GM18508 (cell line): ENCODE measurements at regions not wholly inside any gene's neighbourhood (a gene's known extent, or its start where the extent isn't known, plus 50 kb on each side); places are given as distances from the start of the nearest gene placed in this dataset.

Source experiments
- ATAC-seq: cut with Tn5 transposase; IDR thresholded peaks from one replicate; pipeline ENCODE4 v1.9.1; 2021; ENCODE audit warnings: moderate number of reproducible peaks; ENCODE audit not compliant: insufficient read depth, unreplicated experiment

- ATAC-seq: no peak
Measured at GRCh38 chr14:29255692-29256091, 489.1 kb downstream of the FOXG1 start.

- ATAC-seq: no peak
Measured at GRCh38 chr14:29262979-29263378, 496.4 kb downstream of the FOXG1 start.

- ATAC-seq: no peak
Measured at GRCh38 chr14:29264865-29265264, 498.3 kb downstream of the FOXG1 start.

GRCh38 chr14:29265852-29266251, 499.3 kb downstream of the FOXG1 start:
- no peak for ATAC-seq

GRCh38 chr14:29271669-29272068, 505.1 kb downstream of the FOXG1 start:
- ATAC-seq: no peak

GRCh38 chr14:29273513-29273912, 506.9 kb downstream of the FOXG1 start:
- ATAC-seq: no peak

- ATAC-seq: no peak
Measured at GRCh38 chr14:29274890-29275596, 508.5 kb downstream of the FOXG1 start.

GRCh38 chr14:29278301-29279263, 512.0 kb downstream of the FOXG1 start:
- no peak for ATAC-seq

- no peak for ATAC-seq
Measured at GRCh38 chr14:29282169-29282568, 515.6 kb downstream of the FOXG1 start.

- ATAC-seq: no peak
Measured at GRCh38 chr14:29290441-29290840, 523.9 kb downstream of the FOXG1 start.

GRCh38 chr14:29299372-29299771, 532.8 kb downstream of the FOXG1 start:
- ATAC-seq: no peak

GRCh38 chr14:29301571-29301970, 535.0 kb downstream of the FOXG1 start:
- ATAC-seq: no peak

- ATAC-seq: no peak
Measured at GRCh38 chr14:29310210-29310609, 543.6 kb downstream of the FOXG1 start.

- no peak for ATAC-seq
Measured at GRCh38 chr14:29310757-29311156, 544.2 kb downstream of the FOXG1 start.

- no peak for ATAC-seq
Measured at GRCh38 chr14:29311983-29312382, 545.4 kb downstream of the FOXG1 start.

GRCh38 chr14:29316936-29317335, 550.3 kb downstream of the FOXG1 start:
- no peak for ATAC-seq

GRCh38 chr14:29317423-29317822, 550.8 kb downstream of the FOXG1 start:
- ATAC-seq: no peak

- ATAC-seq: no peak
Measured at GRCh38 chr14:29320286-29320685, 553.7 kb downstream of the FOXG1 start.

GRCh38 chr14:29321646-29322045, 555.1 kb downstream of the FOXG1 start:
- no peak for ATAC-seq

GRCh38 chr14:29339494-29340172, 573.0 kb downstream of the FOXG1 start:
- no peak for ATAC-seq

GRCh38 chr14:29348504-29348903, 579.1 kb downstream of the PRKD1 start:
- no peak for ATAC-seq
